H9 (cell line): ENCODE measurements at regions not wholly inside any gene's neighbourhood (a gene's known extent, or its start where the extent isn't known, plus 50 kb on each side); places are given as distances from the start of the nearest gene placed in this dataset.

Experiments used
- DNase-seq: peaks from one replicate; pipeline ENCODE4 v3.0.0-alpha.2; 2017
- H2AFZ ChIP-seq: one replicate; pipeline ENCODE4 v1.6.1; 2013; ENCODE audit warnings: mild to moderate bottlenecking, low read length, control low read depth, moderate library complexity
- H2AK5ac ChIP-seq: 2 replicates; pipeline ENCODE4 v1.6.1; 2013; ENCODE audit warnings: low read length, control low read depth, mixed read lengths; ENCODE audit not compliant: insufficient read length
- H2BK120ac ChIP-seq: one replicate; pipeline ENCODE4 v1.6.1; 2013; ENCODE audit warnings: low read depth, mild to moderate bottlenecking, low read length, control low read depth, inconsistent platforms; ENCODE audit not compliant: poor library complexity, severe bottlenecking
- H2BK12ac ChIP-seq: 2 replicates; pipeline ENCODE4 v1.6.1; 2013; ENCODE audit warnings: low read length, control low read depth, mixed read lengths, low read depth; ENCODE audit not compliant: insufficient read length
- H2BK15ac ChIP-seq: 2 replicates; pipeline ENCODE4 v1.6.1; 2013; ENCODE audit warnings: low read depth, low read length, control low read depth
- H2BK20ac ChIP-seq: one replicate; pipeline ENCODE4 v1.6.1; 2013; ENCODE audit warnings: low read depth, mild to moderate bottlenecking, low read length, control low read depth, inconsistent platforms; ENCODE audit not compliant: poor library complexity, severe bottlenecking
- H2BK5ac ChIP-seq: 2 replicates; pipeline ENCODE4 v1.6.1; 2013; ENCODE audit warnings: low read length, control low read depth, mixed read lengths; ENCODE audit not compliant: insufficient read length
- H3K14ac ChIP-seq: 2 replicates; pipeline ENCODE4 v1.6.1; 2013; ENCODE audit warnings: low read length, control low read depth; ENCODE audit not compliant: insufficient read depth
- H3K18ac ChIP-seq: 2 replicates; pipeline ENCODE4 v1.6.1; 2013; ENCODE audit warnings: low read depth, mild to moderate bottlenecking, mixed read lengths, low read length, control low read depth; ENCODE audit not compliant: insufficient read length
- H3K23ac ChIP-seq: 2 replicates; pipeline ENCODE4 v1.6.1; 2013; ENCODE audit warnings: low read length, control low read depth, mixed read lengths, low read depth; ENCODE audit not compliant: insufficient read length
- H3K23me2 ChIP-seq: 2 replicates; pipeline ENCODE4 v1.6.1; 2013; ENCODE audit warnings: low read depth, mild to moderate bottlenecking, mixed read lengths, low read length, control low read depth; ENCODE audit not compliant: insufficient read length, poor library complexity, severe bottlenecking
- H3K27ac ChIP-seq: 2 replicates; pipeline ENCODE4 v1.5.1; 2013; ENCODE audit warnings: low read length, control low read depth, mixed read lengths, low read depth; ENCODE audit not compliant: insufficient read length
- H3K27me3 ChIP-seq: 2 replicates; pipeline ENCODE4 v1.6.1; 2013; ENCODE audit warnings: low read length, control low read depth, inconsistent platforms; ENCODE audit not compliant: insufficient read depth
- H3K4ac ChIP-seq: 2 replicates; pipeline ENCODE4 v1.6.1; 2013; ENCODE audit warnings: low read depth, mild to moderate bottlenecking, control low read depth, inconsistent platforms, low read length, moderate library complexity
- H3K4me1 ChIP-seq: 2 replicates; pipeline ENCODE4 v1.6.1; 2013; ENCODE audit warnings: low read length, control low read depth, inconsistent platforms; ENCODE audit not compliant: insufficient read depth
- H3K4me2 ChIP-seq: 2 replicates; pipeline ENCODE4 v1.6.1; 2013; ENCODE audit warnings: low read length, control low read depth, mixed read lengths; ENCODE audit not compliant: insufficient read length, insufficient read depth
- H3K56ac ChIP-seq: 2 replicates; pipeline ENCODE4 v1.6.1; 2013; ENCODE audit warnings: low read depth, mild to moderate bottlenecking, mixed read lengths, low read length, control low read depth; ENCODE audit not compliant: insufficient read length
- H3K79me1 ChIP-seq: 2 replicates; pipeline ENCODE4 v1.6.1; 2013; ENCODE audit warnings: low read depth, mild to moderate bottlenecking, moderate library complexity, low read length, control low read depth, inconsistent platforms; ENCODE audit not compliant: insufficient read depth, poor library complexity, severe bottlenecking
- H3K79me2 ChIP-seq: 2 replicates; pipeline ENCODE4 v1.6.1; 2013; ENCODE audit warnings: low read length, control low read depth, inconsistent platforms; ENCODE audit not compliant: insufficient read depth
- H3K9ac ChIP-seq: 2 replicates; pipeline ENCODE4 v1.6.1; 2013; ENCODE audit warnings: low read length, control low read depth, mixed read lengths; ENCODE audit not compliant: insufficient read length; ENCODE audit errors: extremely low read depth
- H3K9me3 ChIP-seq: one replicate; pipeline ENCODE4 v1.6.1; 2013; ENCODE audit warnings: low read depth, low read length, inconsistent platforms; ENCODE audit not compliant: control insufficient read depth
- H3T11ph ChIP-seq: one replicate; pipeline ENCODE4 v1.6.1; 2013; ENCODE audit warnings: mild to moderate bottlenecking, low read length, control low read depth, inconsistent platforms
- H4K20me1 ChIP-seq: one replicate; pipeline ENCODE4 v1.6.1; 2013; ENCODE audit not compliant: control insufficient read depth, insufficient read length, insufficient read depth
- H4K5ac ChIP-seq: 2 replicates; pipeline ENCODE4 v1.6.1; 2013; ENCODE audit warnings: low read depth, mild to moderate bottlenecking, mixed read lengths, low read length, control low read depth; ENCODE audit not compliant: insufficient read length
- H4K8ac ChIP-seq: replicated peaks from 2 replicates; pipeline ENCODE4 v1.6.1; 2013; ENCODE audit warnings: low read length, control low read depth, mixed read lengths, low read depth; ENCODE audit not compliant: insufficient read length
- H4K91ac ChIP-seq: 2 replicates; pipeline ENCODE4 v1.6.1; 2013; ENCODE audit warnings: low read depth, mild to moderate bottlenecking, moderate library complexity, mixed read lengths, low read length, control low read depth; ENCODE audit not compliant: insufficient read length
- H3K27ac Mint-ChIP-seq, 3 experiments: 2 replicates in 2 of 3; 3 replicates in 1 of 3; pipeline ENCODE4 v1.8.0; 2020 to 2021; ENCODE audit warnings: mixed read lengths in 3 of 3, mild to moderate bottlenecking in 1 of 3, moderate library complexity in 1 of 3
- H3K27me3 Mint-ChIP-seq: 2 replicates; pipeline ENCODE4 v1.8.0; 2021; ENCODE audit warnings: low read depth, mild to moderate bottlenecking, moderate library complexity, mixed read lengths
- H3K36me3 Mint-ChIP-seq, 3 experiments: 2 replicates in 2 of 3; 3 replicates in 1 of 3; pipeline ENCODE4 v1.8.0; 2020 to 2021; ENCODE audit warnings: low read depth in 3 of 3, mixed read lengths in 3 of 3; ENCODE audit not compliant: insufficient read depth in 1 of 3
- H3K4me1 Mint-ChIP-seq, 2 experiments: 2 replicates each; pipeline ENCODE4 v1.8.0; 2020; ENCODE audit warnings: mixed read lengths in 2 of 2
- H3K4me3 Mint-ChIP-seq, 2 experiments: 2 replicates in 1 of 2; 3 replicates in 1 of 2; pipeline ENCODE4 v1.8.0; 2020 to 2021; ENCODE audit warnings: mild to moderate bottlenecking in 2 of 2, mixed read lengths in 2 of 2, moderate library complexity in 1 of 2
- H3K9me3 Mint-ChIP-seq, 2 experiments: 2 replicates in 1 of 2; 3 replicates in 1 of 2; pipeline ENCODE4 v1.8.0; 2020; ENCODE audit warnings: mild to moderate bottlenecking in 2 of 2, mixed read lengths in 2 of 2, moderate library complexity in 1 of 2
- CTCF ChIP-seq: fragments of 200-600 bp; sonication (generic); conservative IDR thresholded peaks from 3 replicates; pipeline ENCODE4 v1.8.0; 2021; ENCODE audit warnings: antibody characterized with exemption, mild to moderate bottlenecking
- WGBS: extraction: QIAGEN DNeasy Blood & Tissue Kit; methylation state at CpG from one replicate; pipeline ENCODE4 v1.1.7; 2013; ENCODE audit warnings: missing lambda C conversion rate, low lambda C conversion rate, mixed read lengths; ENCODE audit not compliant: insufficient read length; ENCODE audit errors: extremely low coverage; 5-methylcytosine and 5-hydroxymethylcytosine counted together

- no peak overlapping the region for H3T11ph ChIP-seq
- H2BK20ac ChIP-seq, result no peak overlapping the region
- no peak overlapping the region for H3K56ac ChIP-seq
- TF ChIP-seq CTCF, result no peak
- H4K91ac ChIP-seq, result no peak overlapping the region
- no peaks in the 10 kb centered on the region for H4K20me1 ChIP-seq
- H3K23ac ChIP-seq, result no peak overlapping the region
- no peak overlapping the region for H3K4me3 Mint-ChIP-seq
- H3K4ac ChIP-seq, result no peak overlapping the region
- no peak overlapping the region for H3K18ac ChIP-seq
- no peaks in the 10 kb centered on the region for H3K23me2 ChIP-seq
- no peaks in the 10 kb centered on the region for H3K9me3 ChIP-seq
- peaks cover 2 to 9% of the 10 kb centered on the region in 2 experiments; a peak in 4 of 5 replicates for H3K9me3 Mint-ChIP-seq
- H3K36me3 Mint-ChIP-seq, result peaks cover 3 to 12% (median 7%) of the 10 kb centered on the region in 3 experiments; a peak in 6 of 7 replicates
- H3K27me3 Mint-ChIP-seq, result no peaks in the 10 kb centered on the region
- no CpG with 5 or more reads among the region's 3 CpGs for WGBS
- no peak overlapping the region for H2BK120ac ChIP-seq
- H3K27me3 ChIP-seq, result no peaks in the 10 kb centered on the region
- DNase-seq, result no peak
- H3K79me2 ChIP-seq, result no peaks in the 10 kb centered on the region
- H2BK5ac ChIP-seq, result no peak overlapping the region
- H3K4me2 ChIP-seq, result no peak overlapping the region
- no peak overlapping the region for H2AK5ac ChIP-seq
- H2AFZ ChIP-seq, result no peak overlapping the region
- H3K79me1 ChIP-seq, result no peaks in the 10 kb centered on the region
- peaks cover 23 to 29% of the 10 kb centered on the region in 2 experiments for H3K4me1 Mint-ChIP-seq
- no peak overlapping the region for H4K5ac ChIP-seq
- no peak overlapping the region for H3K9ac ChIP-seq
- no peak overlapping the region for H3K27ac ChIP-seq
- H4K8ac ChIP-seq, result no peak overlapping the region
- no peaks in the 10 kb centered on the region for H3K4me1 ChIP-seq
- no peak overlapping the region; a peak in 1 of 7 replicates for H3K27ac Mint-ChIP-seq
- no peak overlapping the region for H2BK15ac ChIP-seq
- H2BK12ac ChIP-seq, result no peak overlapping the region
- no peak overlapping the region for H3K14ac ChIP-seq
Measured at GRCh38 chr13:85588359-85588758, 210.9 kb downstream of the SLITRK6 start.
